WTC11 (cell line): ENCODE measurements at regions not wholly inside any gene's neighbourhood (a gene's known extent, or its start where the extent isn't known, plus 50 kb on each side); places are given as distances from the start of the nearest gene placed in this dataset.

Experiments used
- ATAC-seq: fragments of 200-7000 bp; cut with Tn5 transposase; 2 replicates; pipeline ENCODE4 v1.10.0; 2021; ENCODE audit warnings: mild to moderate bottlenecking, moderate library complexity
- CTCF ChIA-PET: fragments of 300-600 bp; sonication (Branson Sonifier 250); formaldehyde crosslinking; loops from one replicate; lab custom pipeline; 2021; ENCODE audit warnings: antibody characterized with exemption; lab: Charles Lee
- POLR2A ChIA-PET: fragments of 350-600 bp; sonication (Branson Sonifier 250); formaldehyde crosslinking; loops from one replicate; lab custom pipeline; 2021; ENCODE audit warnings: antibody characterized with exemption; lab: Charles Lee
- DNase-seq: peaks from one replicate; pipeline ENCODE4 v3.0.0; 2021; ENCODE audit warnings: low spot score
- H3K27ac Mint-ChIP-seq: 2 replicates; pipeline ENCODE4 v1.8.0; 2021; ENCODE audit warnings: mixed read lengths
- H3K27me3 Mint-ChIP-seq: 2 replicates; pipeline ENCODE4 v1.8.0; 2021; ENCODE audit warnings: low read depth, mild to moderate bottlenecking, moderate library complexity, mixed read lengths
- H3K36me3 Mint-ChIP-seq: 2 replicates; pipeline ENCODE4 v1.8.0; 2021; ENCODE audit warnings: mixed read lengths
- H3K4me1 Mint-ChIP-seq: 2 replicates; pipeline ENCODE4 v1.8.0; 2022; ENCODE audit warnings: mixed read lengths
- H3K4me3 Mint-ChIP-seq: 2 replicates; pipeline ENCODE4 v1.8.0; 2021; ENCODE audit warnings: mild to moderate bottlenecking, moderate library complexity, mixed read lengths
- H3K9me3 Mint-ChIP-seq: 2 replicates; pipeline ENCODE4 v1.8.0; 2021; ENCODE audit warnings: mixed read lengths
- CREB1 ChIP-seq: sonication (generic); formaldehyde crosslinking; IDR thresholded peaks from 2 replicates; pipeline ENCODE4 v1.8.0; 2023; ENCODE audit warnings: mild to moderate bottlenecking, missing genetic modification reagents
- ETV6 ChIP-seq: sonication (generic); formaldehyde crosslinking; IDR thresholded peaks from 2 replicates; pipeline ENCODE4 v1.8.1; 2022; ENCODE audit warnings: mild to moderate bottlenecking, missing genetic modification reagents
- GABPB1 ChIP-seq: sonication (generic); formaldehyde crosslinking; IDR thresholded peaks from 2 replicates; pipeline ENCODE4 v1.8.1; 2023; ENCODE audit warnings: mild to moderate bottlenecking, missing genetic modification reagents
- GRHL2 ChIP-seq: fragments of 250-450 bp; sonication (Bioruptor Pico); IDR thresholded peaks from 2 replicates; pipeline ENCODE4 v1.8.0; 2022; ENCODE audit warnings: mild to moderate bottlenecking, moderate library complexity; ENCODE audit not compliant: insufficient replicate concordance, severe bottlenecking
- HMGA2 ChIP-seq: fragments of 250-450 bp; sonication (Bioruptor Pico); IDR thresholded peaks from 2 replicates; pipeline ENCODE4 v1.4.0; 2021; ENCODE audit warnings: mild to moderate bottlenecking, moderate library complexity
- NFE2L1 ChIP-seq: sonication (generic); formaldehyde crosslinking; IDR thresholded peaks from 2 replicates; pipeline ENCODE4 v1.8.1; 2023; ENCODE audit warnings: missing genetic modification reagents
- NFYB ChIP-seq: sonication (generic); formaldehyde crosslinking; conservative IDR thresholded peaks from 2 replicates; pipeline ENCODE4 v1.8.0; 2022; ENCODE audit warnings: low read depth, missing genetic modification reagents
- RORB ChIP-seq: fragments of 250-450 bp; sonication (Bioruptor Pico); IDR thresholded peaks from 2 replicates; pipeline ENCODE4 v1.9.0; 2021; ENCODE audit warnings: mild to moderate bottlenecking
- SP1 ChIP-seq: sonication (generic); formaldehyde crosslinking; conservative IDR thresholded peaks from 2 replicates; pipeline ENCODE4 v1.8.1; 2022; ENCODE audit warnings: missing genetic modification reagents
- TEAD4 ChIP-seq: sonication (generic); formaldehyde crosslinking; IDR thresholded peaks from 2 replicates; pipeline ENCODE4 v1.8.0; 2022; ENCODE audit warnings: mild to moderate bottlenecking, missing genetic modification reagents
- ZNF121 ChIP-seq: sonication (generic); formaldehyde crosslinking; IDR thresholded peaks from 2 replicates; pipeline ENCODE4 v1.8.0; 2023; ENCODE audit warnings: missing genetic modification reagents
- ZNF416 ChIP-seq: fragments of 250-450 bp; sonication (Bioruptor Pico); IDR thresholded peaks from 2 replicates; pipeline ENCODE4 v1.9.0; 2021; ENCODE audit warnings: mild to moderate bottlenecking, inconsistent platforms
- ZNF671 ChIP-seq: fragments of 250-450 bp; sonication (Bioruptor Pico); IDR thresholded peaks from 2 replicates; pipeline ENCODE4 v1.8.0; 2021; ENCODE audit warnings: mild to moderate bottlenecking
- TF ChIP-seq, protein P1 (sequence below): fragments of 250-450 bp; sonication (Bioruptor Pico); conservative IDR thresholded peaks from 2 replicates; pipeline ENCODE4 v1.9.0; 2021; ENCODE audit warnings: mild to moderate bottlenecking
- TF ChIP-seq, protein P2 (sequence below): sonication (generic); formaldehyde crosslinking; IDR thresholded peaks from 2 replicates; pipeline ENCODE4 v1.8.1; 2023; ENCODE audit warnings: mild to moderate bottlenecking, missing genetic modification reagents
- TF ChIP-seq, protein P3 (sequence below): fragments of 250-450 bp; sonication (Bioruptor Pico); IDR thresholded peaks from 2 replicates; pipeline ENCODE4 v1.8.0; 2021; ENCODE audit warnings: mild to moderate bottlenecking
- TF ChIP-seq, protein P4 (sequence below): sonication (generic); formaldehyde crosslinking; IDR thresholded peaks from 2 replicates; pipeline ENCODE4 v1.8.1; 2022; ENCODE audit warnings: low read depth, mild to moderate bottlenecking, moderate library complexity, missing genetic modification reagents, borderline replicate concordance
- TF ChIP-seq, protein P5 (sequence below): fragments of 250-450 bp; sonication (Bioruptor Pico); IDR thresholded peaks from 2 replicates; pipeline ENCODE4 v1.9.0; 2021; ENCODE audit warnings: moderate library complexity, mild to moderate bottlenecking, inconsistent platforms, borderline replicate concordance
- TF ChIP-seq, protein P6 (sequence below): sonication (generic); formaldehyde crosslinking; IDR thresholded peaks from 2 replicates; pipeline ENCODE4 v1.8.1; 2023; ENCODE audit warnings: mild to moderate bottlenecking, missing genetic modification reagents, moderate library complexity
- TF ChIP-seq, protein P7 (sequence below): sonication (generic); formaldehyde crosslinking; IDR thresholded peaks from 2 replicates; pipeline ENCODE4 v1.8.0; 2023; ENCODE audit warnings: missing genetic modification reagents, mild to moderate bottlenecking, borderline replicate concordance

DNA sequence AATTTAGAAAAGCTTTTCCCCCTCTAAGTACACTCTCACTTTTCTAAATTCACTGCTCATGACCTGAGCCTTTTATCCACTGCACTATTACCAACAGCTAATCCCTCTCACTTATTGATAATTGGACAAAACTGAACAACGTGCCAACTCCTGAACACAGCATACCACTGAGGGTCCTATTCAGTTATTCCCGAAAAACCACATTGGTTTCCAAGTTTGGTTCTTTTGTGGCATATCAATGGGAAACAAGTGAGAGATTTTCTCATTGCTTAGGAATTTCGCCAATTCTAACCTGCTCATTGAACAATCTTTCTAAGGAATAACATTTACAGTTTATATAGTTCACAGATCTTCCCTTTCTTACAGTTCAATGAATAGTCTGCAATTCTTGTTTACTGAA, 977.4 kb downstream of the TMEM182 start:
- peaks cover 7% of the 10 kb centered on the region for H3K9me3 Mint-ChIP-seq
- POLR2A ChIA-PET = no interaction called here
- TF ChIP-seq ZNF671 (CRISPR knock-in tag) (no peak), GRHL2 (CRISPR knock-in tag) (no peak), HMGA2 (CRISPR knock-in tag) (no peak)
- TF ChIP-seq, all 79 proteins: peak for 0
- peaks cover 6% of the 10 kb centered on the region for H3K4me1 Mint-ChIP-seq
- H3K27me3 Mint-ChIP-seq = peaks cover 3% of the 10 kb centered on the region; the same call in 1 of the 2 replicates
- no peak for ATAC-seq
- no peak for DNase-seq
- peaks cover 5% of the 10 kb centered on the region for H3K36me3 Mint-ChIP-seq
- CTCF ChIA-PET = no interaction called here
- no peak overlapping the region for H3K4me3 Mint-ChIP-seq
- no peak overlapping the region for H3K27ac Mint-ChIP-seq

DNA sequence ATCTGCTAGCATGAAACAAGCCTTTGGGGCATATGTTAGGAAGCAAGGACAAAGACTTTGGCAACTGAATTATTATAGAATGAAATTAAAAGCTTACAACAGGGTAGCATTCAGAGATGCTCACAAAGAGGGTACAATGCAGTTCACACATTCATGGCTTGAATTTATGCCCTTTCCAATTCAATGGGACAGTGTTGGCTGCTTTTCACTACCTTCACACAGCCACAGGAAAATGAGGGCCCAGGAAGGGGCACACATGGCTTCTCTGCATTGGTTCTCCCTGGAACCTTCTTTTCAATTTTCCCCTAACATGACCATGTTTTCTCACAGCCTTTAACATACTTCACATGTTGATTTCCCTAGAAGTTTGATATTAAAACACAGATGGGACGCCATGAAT, 978.1 kb downstream of the TMEM182 start:
- no peak for ATAC-seq
- ChIA-PET POLR2A (no interaction called here), CTCF (no interaction called here)
- no peak overlapping the region for H3K4me3 Mint-ChIP-seq
- no peak overlapping the region for H3K27ac Mint-ChIP-seq
- H3K4me1 Mint-ChIP-seq = peaks cover 6% of the 10 kb centered on the region
- H3K36me3 Mint-ChIP-seq = no peaks in the 10 kb centered on the region
- DNase-seq = no peak
- no peaks in the 10 kb centered on the region for H3K9me3 Mint-ChIP-seq
- TF ChIP-seq, protein P1, sequence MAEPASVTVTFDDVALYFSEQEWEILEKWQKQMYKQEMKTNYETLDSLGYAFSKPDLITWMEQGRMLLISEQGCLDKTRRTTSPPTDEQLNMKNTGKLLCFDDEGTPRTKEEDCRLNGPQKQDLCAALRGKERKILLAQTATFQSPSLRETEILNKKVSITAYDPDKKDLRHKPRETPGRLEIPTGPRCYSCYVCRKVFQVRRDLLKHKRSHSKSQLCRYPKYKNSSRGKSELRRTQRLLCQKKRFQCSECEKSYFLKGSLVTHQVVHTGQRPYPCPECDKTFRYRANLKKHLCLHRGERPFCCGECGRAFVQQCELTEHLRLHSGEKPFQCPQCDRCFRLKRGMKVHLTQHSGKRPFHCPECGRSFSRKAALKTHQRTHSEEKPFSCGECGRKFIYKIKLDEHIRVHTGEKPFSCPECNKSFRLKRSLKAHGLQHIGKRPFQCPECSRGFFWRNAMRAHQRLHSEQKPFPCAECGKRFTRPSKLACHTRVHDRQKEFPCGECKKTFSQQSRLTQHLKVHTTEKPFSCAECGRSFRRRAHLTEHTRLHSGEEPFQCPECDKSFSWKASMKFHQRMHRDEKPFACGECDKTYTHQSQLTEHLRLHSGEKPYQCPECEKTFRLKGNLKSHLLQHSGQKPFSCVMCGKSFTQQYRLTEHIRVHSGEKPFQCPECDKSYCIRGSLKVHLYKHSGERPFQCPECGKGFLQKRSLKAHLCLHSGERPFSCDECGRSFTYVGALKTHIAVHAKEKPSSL (CRISPR knock-in tag) = no peak
- TF ChIP-seq, protein P2, sequence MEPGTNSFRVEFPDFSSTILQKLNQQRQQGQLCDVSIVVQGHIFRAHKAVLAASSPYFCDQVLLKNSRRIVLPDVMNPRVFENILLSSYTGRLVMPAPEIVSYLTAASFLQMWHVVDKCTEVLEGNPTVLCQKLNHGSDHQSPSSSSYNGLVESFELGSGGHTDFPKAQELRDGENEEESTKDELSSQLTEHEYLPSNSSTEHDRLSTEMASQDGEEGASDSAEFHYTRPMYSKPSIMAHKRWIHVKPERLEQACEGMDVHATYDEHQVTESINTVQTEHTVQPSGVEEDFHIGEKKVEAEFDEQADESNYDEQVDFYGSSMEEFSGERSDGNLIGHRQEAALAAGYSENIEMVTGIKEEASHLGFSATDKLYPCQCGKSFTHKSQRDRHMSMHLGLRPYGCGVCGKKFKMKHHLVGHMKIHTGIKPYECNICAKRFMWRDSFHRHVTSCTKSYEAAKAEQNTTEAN (CRISPR knock-in tag) = no peak
- TF ChIP-seq TEAD4 = no peak
- no peaks in the 10 kb centered on the region; the same call in 1 of the 2 replicates for H3K27me3 Mint-ChIP-seq

DNA sequence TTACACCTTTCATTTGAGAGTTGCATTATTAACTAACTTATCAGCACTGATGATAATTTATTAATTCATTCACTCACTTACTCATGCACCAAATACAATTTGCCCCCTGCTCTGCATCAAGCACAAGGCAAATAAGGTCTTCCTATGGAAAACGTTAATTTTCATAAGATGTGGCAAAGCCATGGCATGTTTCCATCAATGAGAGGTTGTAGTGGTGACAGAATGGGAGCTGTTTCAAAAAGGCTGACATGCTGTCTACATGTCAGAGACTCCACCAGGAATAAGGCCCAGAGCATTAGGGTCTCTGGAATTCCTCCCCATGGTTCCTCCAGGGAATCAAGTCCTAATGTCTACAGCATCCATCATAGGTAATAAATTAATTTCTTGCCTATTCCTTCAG, 978.8 kb downstream of the TMEM182 start:
- DNase-seq = no peak
- peaks cover 6% of the 10 kb centered on the region for H3K4me1 Mint-ChIP-seq
- no peak for ATAC-seq
- no peaks in the 10 kb centered on the region for H3K9me3 Mint-ChIP-seq
- no peak overlapping the region for H3K4me3 Mint-ChIP-seq
- no peaks in the 10 kb centered on the region for H3K27me3 Mint-ChIP-seq
- no peaks in the 10 kb centered on the region for H3K36me3 Mint-ChIP-seq
- ChIA-PET CTCF (no interaction called here), POLR2A (no interaction called here)
- no peak overlapping the region for H3K27ac Mint-ChIP-seq
- no peak for TF ChIP-seq ZNF416 (CRISPR knock-in tag)
- TF ChIP-seq, protein P3, sequence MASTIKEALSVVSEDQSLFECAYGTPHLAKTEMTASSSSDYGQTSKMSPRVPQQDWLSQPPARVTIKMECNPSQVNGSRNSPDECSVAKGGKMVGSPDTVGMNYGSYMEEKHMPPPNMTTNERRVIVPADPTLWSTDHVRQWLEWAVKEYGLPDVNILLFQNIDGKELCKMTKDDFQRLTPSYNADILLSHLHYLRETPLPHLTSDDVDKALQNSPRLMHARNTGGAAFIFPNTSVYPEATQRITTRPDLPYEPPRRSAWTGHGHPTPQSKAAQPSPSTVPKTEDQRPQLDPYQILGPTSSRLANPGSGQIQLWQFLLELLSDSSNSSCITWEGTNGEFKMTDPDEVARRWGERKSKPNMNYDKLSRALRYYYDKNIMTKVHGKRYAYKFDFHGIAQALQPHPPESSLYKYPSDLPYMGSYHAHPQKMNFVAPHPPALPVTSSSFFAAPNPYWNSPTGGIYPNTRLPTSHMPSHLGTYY = no peak
- TF ChIP-seq ZNF121 (CRISPR knock-in tag) = no peak
- no peak for TF ChIP-seq GABPB1 (CRISPR knock-in tag)
- no peak for TF ChIP-seq NFE2L1 (CRISPR knock-in tag)
- TF ChIP-seq, protein P4, sequence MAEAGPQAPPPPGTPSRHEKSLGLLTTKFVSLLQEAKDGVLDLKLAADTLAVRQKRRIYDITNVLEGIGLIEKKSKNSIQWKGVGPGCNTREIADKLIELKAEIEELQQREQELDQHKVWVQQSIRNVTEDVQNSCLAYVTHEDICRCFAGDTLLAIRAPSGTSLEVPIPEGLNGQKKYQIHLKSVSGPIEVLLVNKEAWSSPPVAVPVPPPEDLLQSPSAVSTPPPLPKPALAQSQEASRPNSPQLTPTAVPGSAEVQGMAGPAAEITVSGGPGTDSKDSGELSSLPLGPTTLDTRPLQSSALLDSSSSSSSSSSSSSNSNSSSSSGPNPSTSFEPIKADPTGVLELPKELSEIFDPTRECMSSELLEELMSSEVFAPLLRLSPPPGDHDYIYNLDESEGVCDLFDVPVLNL (CRISPR knock-in tag) = no peak
- TF ChIP-seq RORB (CRISPR knock-in tag) = no peak
- no peak for TF ChIP-seq CREB1 (CRISPR knock-in tag)
- TF ChIP-seq NFYB (CRISPR knock-in tag) = no peak
- no peak for TF ChIP-seq ETV6 (CRISPR knock-in tag)
- TF ChIP-seq SP1 (CRISPR knock-in tag) = no peak
- TF ChIP-seq, protein P5, sequence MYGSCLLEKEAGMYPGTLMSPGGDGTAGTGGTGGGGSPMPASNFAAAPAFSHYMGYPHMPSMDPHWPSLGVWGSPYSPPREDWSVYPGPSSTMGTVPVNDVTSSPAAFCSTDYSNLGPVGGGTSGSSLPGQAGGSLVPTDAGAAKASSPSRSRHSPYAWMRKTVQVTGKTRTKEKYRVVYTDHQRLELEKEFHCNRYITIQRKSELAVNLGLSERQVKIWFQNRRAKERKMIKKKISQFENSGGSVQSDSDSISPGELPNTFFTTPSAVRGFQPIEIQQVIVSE = no peak
- TF ChIP-seq, protein P6, sequence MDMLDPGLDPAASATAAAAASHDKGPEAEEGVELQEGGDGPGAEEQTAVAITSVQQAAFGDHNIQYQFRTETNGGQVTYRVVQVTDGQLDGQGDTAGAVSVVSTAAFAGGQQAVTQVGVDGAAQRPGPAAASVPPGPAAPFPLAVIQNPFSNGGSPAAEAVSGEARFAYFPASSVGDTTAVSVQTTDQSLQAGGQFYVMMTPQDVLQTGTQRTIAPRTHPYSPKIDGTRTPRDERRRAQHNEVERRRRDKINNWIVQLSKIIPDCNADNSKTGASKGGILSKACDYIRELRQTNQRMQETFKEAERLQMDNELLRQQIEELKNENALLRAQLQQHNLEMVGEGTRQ (CRISPR knock-in tag) = no peak
- TF ChIP-seq, protein P7, sequence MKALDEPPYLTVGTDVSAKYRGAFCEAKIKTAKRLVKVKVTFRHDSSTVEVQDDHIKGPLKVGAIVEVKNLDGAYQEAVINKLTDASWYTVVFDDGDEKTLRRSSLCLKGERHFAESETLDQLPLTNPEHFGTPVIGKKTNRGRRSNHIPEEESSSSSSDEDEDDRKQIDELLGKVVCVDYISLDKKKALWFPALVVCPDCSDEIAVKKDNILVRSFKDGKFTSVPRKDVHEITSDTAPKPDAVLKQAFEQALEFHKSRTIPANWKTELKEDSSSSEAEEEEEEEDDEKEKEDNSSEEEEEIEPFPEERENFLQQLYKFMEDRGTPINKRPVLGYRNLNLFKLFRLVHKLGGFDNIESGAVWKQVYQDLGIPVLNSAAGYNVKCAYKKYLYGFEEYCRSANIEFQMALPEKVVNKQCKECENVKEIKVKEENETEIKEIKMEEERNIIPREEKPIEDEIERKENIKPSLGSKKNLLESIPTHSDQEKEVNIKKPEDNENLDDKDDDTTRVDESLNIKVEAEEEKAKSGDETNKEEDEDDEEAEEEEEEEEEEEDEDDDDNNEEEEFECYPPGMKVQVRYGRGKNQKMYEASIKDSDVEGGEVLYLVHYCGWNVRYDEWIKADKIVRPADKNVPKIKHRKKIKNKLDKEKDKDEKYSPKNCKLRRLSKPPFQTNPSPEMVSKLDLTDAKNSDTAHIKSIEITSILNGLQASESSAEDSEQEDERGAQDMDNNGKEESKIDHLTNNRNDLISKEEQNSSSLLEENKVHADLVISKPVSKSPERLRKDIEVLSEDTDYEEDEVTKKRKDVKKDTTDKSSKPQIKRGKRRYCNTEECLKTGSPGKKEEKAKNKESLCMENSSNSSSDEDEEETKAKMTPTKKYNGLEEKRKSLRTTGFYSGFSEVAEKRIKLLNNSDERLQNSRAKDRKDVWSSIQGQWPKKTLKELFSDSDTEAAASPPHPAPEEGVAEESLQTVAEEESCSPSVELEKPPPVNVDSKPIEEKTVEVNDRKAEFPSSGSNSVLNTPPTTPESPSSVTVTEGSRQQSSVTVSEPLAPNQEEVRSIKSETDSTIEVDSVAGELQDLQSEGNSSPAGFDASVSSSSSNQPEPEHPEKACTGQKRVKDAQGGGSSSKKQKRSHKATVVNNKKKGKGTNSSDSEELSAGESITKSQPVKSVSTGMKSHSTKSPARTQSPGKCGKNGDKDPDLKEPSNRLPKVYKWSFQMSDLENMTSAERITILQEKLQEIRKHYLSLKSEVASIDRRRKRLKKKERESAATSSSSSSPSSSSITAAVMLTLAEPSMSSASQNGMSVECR = no peak
